ENCODE measurements at regions not wholly inside any gene's neighbourhood (a gene's known extent, or its start where the extent isn't known, plus 50 kb on each side); places are given as distances from the start of the nearest gene placed in this dataset.

GRCh38 chr4:132824761-132825160 is 324.3 kb upstream of the PCDH10 start:
- Histone ChIP-seq H3K9me2 (replicated peaks; ENCODE audit: insufficient read depth, low read length) (no peaks in the 10 kb centered on the region), H2AFZ (ENCODE audit: low read depth, low read length, severe bottlenecking) (no peak overlapping the region), H3K36me3 (ENCODE audit: low read length) (no peaks in the 10 kb centered on the region), H3K27me3 (ENCODE audit: low read length) (no peaks in the 10 kb centered on the region), H3K4me3 (ENCODE audit: insufficient read depth, low read length, poor library complexity, severe bottlenecking) (no peak overlapping the region), H3K27ac (ENCODE audit: low read depth, low read length) (no peak overlapping the region), H3K79me2 (ENCODE audit: insufficient read depth, low read length) (no peaks in the 10 kb centered on the region), H3K4me2 (ENCODE audit: low read depth, low read length, poor library complexity, severe bottlenecking) (no peak overlapping the region), H3K9me3 (ENCODE audit: insufficient read depth, low read length) (no peaks in the 10 kb centered on the region), H4K20me1 (ENCODE audit: low read depth, low read length) (no peaks in the 10 kb centered on the region), H3K9ac (ENCODE audit: low read length) (no peak overlapping the region), H3F3A (ENCODE audit: insufficient read depth) (no peaks in the 10 kb centered on the region)
- TF ChIP-seq, protein P1, sequence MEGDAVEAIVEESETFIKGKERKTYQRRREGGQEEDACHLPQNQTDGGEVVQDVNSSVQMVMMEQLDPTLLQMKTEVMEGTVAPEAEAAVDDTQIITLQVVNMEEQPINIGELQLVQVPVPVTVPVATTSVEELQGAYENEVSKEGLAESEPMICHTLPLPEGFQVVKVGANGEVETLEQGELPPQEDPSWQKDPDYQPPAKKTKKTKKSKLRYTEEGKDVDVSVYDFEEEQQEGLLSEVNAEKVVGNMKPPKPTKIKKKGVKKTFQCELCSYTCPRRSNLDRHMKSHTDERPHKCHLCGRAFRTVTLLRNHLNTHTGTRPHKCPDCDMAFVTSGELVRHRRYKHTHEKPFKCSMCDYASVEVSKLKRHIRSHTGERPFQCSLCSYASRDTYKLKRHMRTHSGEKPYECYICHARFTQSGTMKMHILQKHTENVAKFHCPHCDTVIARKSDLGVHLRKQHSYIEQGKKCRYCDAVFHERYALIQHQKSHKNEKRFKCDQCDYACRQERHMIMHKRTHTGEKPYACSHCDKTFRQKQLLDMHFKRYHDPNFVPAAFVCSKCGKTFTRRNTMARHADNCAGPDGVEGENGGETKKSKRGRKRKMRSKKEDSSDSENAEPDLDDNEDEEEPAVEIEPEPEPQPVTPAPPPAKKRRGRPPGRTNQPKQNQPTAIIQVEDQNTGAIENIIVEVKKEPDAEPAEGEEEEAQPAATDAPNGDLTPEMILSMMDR (IDR thresholded peaks at IDR 0.05; ENCODE audit: insufficient read depth, low read length, poor library complexity, severe bottlenecking) = no peak
- no peak for TF ChIP-seq EZH2phosphoT487 (conservative IDR thresholded peaks at IDR 0.05; ENCODE audit: low read length)

- Histone ChIP-seq H3K4me3 (ENCODE audit: insufficient read depth, low read length, poor library complexity, severe bottlenecking) (no peak overlapping the region), H3F3A (ENCODE audit: insufficient read depth) (no peaks in the 10 kb centered on the region), H3K79me2 (ENCODE audit: insufficient read depth, low read length) (no peaks in the 10 kb centered on the region), H4K20me1 (ENCODE audit: low read depth, low read length) (no peaks in the 10 kb centered on the region), H3K9me2 (replicated peaks; ENCODE audit: insufficient read depth, low read length) (no peaks in the 10 kb centered on the region), H3K4me2 (ENCODE audit: low read depth, low read length, poor library complexity, severe bottlenecking) (no peak overlapping the region), H3K9ac (ENCODE audit: low read length) (no peak overlapping the region), H3K9me3 (ENCODE audit: insufficient read depth, low read length) (no peaks in the 10 kb centered on the region), H3K27ac (ENCODE audit: low read depth, low read length) (no peak overlapping the region), H2AFZ (ENCODE audit: low read depth, low read length, severe bottlenecking) (peak overlapping the region; percentile 34), H3K36me3 (ENCODE audit: low read length) (no peaks in the 10 kb centered on the region), H3K27me3 (ENCODE audit: low read length) (no peaks in the 10 kb centered on the region)
- TF ChIP-seq, protein P1 (IDR thresholded peaks at IDR 0.05; ENCODE audit: insufficient read depth, low read length, poor library complexity, severe bottlenecking) = no peak
- no peak for TF ChIP-seq EZH2phosphoT487 (conservative IDR thresholded peaks at IDR 0.05; ENCODE audit: low read length)
Measured at GRCh38 chr4:132827522-132827921, 321.6 kb upstream of the PCDH10 start.

DNA sequence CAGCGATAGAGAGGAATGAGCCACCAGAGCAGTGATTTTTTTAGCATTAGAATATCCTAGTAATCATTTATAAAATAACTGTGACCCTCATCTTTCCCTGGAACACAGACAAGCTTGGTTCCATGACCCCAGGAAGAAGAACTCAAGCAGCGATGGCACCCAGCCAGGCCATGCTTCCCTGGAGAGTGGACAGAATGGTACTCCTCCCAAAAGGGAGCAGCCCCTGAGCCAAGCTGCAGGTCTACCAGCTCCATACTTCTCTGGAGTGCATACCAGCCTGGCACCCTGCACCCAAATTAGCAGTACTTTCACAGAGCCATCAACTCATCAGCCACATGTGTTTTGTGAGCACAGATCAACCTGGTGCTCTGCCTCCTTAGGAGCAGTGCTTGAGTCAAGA is 310.9 kb upstream of the PCDH10 start:
- H4K20me1 ChIP-seq (ENCODE audit: low read depth, low read length) = no peaks in the 10 kb centered on the region
- no peak overlapping the region for H2AFZ ChIP-seq (ENCODE audit: low read depth, low read length, severe bottlenecking)
- H3K36me3 ChIP-seq (ENCODE audit: low read length) = no peaks in the 10 kb centered on the region
- H3K9me3 ChIP-seq (ENCODE audit: insufficient read depth, low read length) = no peaks in the 10 kb centered on the region
- no peak overlapping the region for H3K9ac ChIP-seq (ENCODE audit: low read length)
- no peak for TF ChIP-seq EZH2phosphoT487 (conservative IDR thresholded peaks at IDR 0.05; ENCODE audit: low read length)
- TF ChIP-seq, protein P1 (IDR thresholded peaks at IDR 0.05; ENCODE audit: insufficient read depth, low read length, poor library complexity, severe bottlenecking) = no peak
- no peaks in the 10 kb centered on the region for H3F3A ChIP-seq (ENCODE audit: insufficient read depth)
- no peak overlapping the region for H3K27ac ChIP-seq (ENCODE audit: low read depth, low read length)
- H3K9me2 ChIP-seq (replicated peaks; ENCODE audit: insufficient read depth, low read length) = no peaks in the 10 kb centered on the region
- H3K4me3 ChIP-seq (ENCODE audit: insufficient read depth, low read length, poor library complexity, severe bottlenecking) = no peak overlapping the region
- H3K79me2 ChIP-seq (ENCODE audit: insufficient read depth, low read length) = no peaks in the 10 kb centered on the region
- no peak overlapping the region for H3K4me2 ChIP-seq (ENCODE audit: low read depth, low read length, poor library complexity, severe bottlenecking)
- no peaks in the 10 kb centered on the region for H3K27me3 ChIP-seq (ENCODE audit: low read length)

All from SU-DHL-6 (cell line).